Right atrium auricular region (tissue), 2 donors: ENCODE measurements at regions not wholly inside any gene's neighbourhood (a gene's known extent, or its start where the extent isn't known, plus 50 kb on each side); places are given as distances from the start of the nearest gene placed in this dataset.

ENCODE experiments used
- DNase-seq: peaks from one replicate; pipeline ENCODE4 v3.0.0-alpha.2; 2019; ENCODE audit warnings: low spot score
- H3K27ac ChIP-seq, 2 donors: fragments of 200-600 bp; sonication (generic); 1 replicate in 1 of 2; 2 replicates in 1 of 2; pipeline ENCODE4 v1.5.1; 2016 to 2019
- H3K27me3 ChIP-seq, 2 donors: fragments of 200-600 bp; sonication (generic); one replicate each; pipeline versions ENCODE4 v1.5.1 to v1.6.0; 2017 to 2019
- H3K36me3 ChIP-seq: fragments of 200-600 bp; sonication (generic); one replicate; pipeline ENCODE4 v1.5.1; 2016
- H3K4me1 ChIP-seq, 2 donors: fragments of 200-600 bp; sonication (generic); one replicate each; pipeline versions ENCODE4 v1.5.1 to v1.6.0; 2017 to 2019
- H3K4me3 ChIP-seq, 2 donors: fragments of 200-600 bp; sonication (generic); 1 replicate in 1 of 2; 2 replicates in 1 of 2; pipeline ENCODE4 v1.5.1; 2017 to 2019; ENCODE audit warnings: mild to moderate bottlenecking in 1 of 2, moderate library complexity in 1 of 2
- H3K9me3 ChIP-seq, 2 donors: fragments of 200-600 bp; sonication (generic); one replicate each; pipeline ENCODE4 v1.5.1; 2019
- CTCF ChIP-seq, 2 donors: fragments of 200-600 bp; sonication (generic); IDR thresholded peaks; one replicate each; pipeline ENCODE4 v1.5.1; 2019; ENCODE audit warnings: antibody characterized with exemption in 2 of 2

GRCh38 chr18:74023220-74023619 lies 124.4 kb downstream of the FBXO15 start:
- Histone ChIP-seq H3K27me3 (no peaks in the 10 kb centered on the region), H3K4me1 (no peaks in the 10 kb centered on the region), H3K9me3 (no peaks in the 10 kb centered on the region), H3K27ac (no peak overlapping the region), H3K4me3 (no peak overlapping the region), H3K36me3 (no peaks in the 10 kb centered on the region)
- TF ChIP-seq CTCF (IDR thresholded peaks at IDR 0.05): no peak
- no peak for DNase-seq

DNA sequence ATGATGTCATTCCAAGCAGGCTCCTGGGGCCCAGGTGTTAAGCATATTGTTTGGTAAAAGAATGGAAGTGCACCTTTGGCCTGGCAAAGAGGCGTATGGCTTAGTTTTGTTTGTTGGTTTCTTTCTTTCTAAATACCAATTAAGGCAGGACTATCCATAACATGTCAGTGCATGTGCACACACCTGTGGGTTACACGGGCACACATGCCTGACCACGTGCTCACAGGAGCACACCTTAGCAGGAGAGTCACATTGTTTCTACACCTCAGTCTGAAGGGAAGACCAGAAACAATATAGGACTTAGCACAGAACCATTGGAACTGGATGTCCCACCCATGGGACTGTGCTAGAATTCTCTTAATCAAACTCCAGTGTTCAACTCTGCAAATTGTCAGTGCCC lies 127.8 kb downstream of the FBXO15 start:
- no peaks in the 10 kb centered on the region for H3K4me1 ChIP-seq
- no peaks in the 10 kb centered on the region for H3K9me3 ChIP-seq
- no peak overlapping the region for H3K4me3 ChIP-seq
- H3K27ac ChIP-seq: no peak overlapping the region
- H3K27me3 ChIP-seq: no peaks in the 10 kb centered on the region
- no peaks in the 10 kb centered on the region for H3K36me3 ChIP-seq
- no peak for TF ChIP-seq CTCF (IDR thresholded peaks at IDR 0.05)
- DNase-seq: no peak

GRCh38 chr18:74013955-74014354 lies 133.7 kb downstream of the FBXO15 start:
- H3K36me3 ChIP-seq: no peaks in the 10 kb centered on the region
- DNase-seq: peak; percentile 69
- H3K9me3 ChIP-seq: no peaks in the 10 kb centered on the region
- H3K4me3 ChIP-seq: no peak overlapping the region
- no peak overlapping the region for H3K27ac ChIP-seq
- TF ChIP-seq CTCF (IDR thresholded peaks at IDR 0.05): no peak
- no peaks in the 10 kb centered on the region for H3K4me1 ChIP-seq
- H3K27me3 ChIP-seq: no peaks in the 10 kb centered on the region

DNA sequence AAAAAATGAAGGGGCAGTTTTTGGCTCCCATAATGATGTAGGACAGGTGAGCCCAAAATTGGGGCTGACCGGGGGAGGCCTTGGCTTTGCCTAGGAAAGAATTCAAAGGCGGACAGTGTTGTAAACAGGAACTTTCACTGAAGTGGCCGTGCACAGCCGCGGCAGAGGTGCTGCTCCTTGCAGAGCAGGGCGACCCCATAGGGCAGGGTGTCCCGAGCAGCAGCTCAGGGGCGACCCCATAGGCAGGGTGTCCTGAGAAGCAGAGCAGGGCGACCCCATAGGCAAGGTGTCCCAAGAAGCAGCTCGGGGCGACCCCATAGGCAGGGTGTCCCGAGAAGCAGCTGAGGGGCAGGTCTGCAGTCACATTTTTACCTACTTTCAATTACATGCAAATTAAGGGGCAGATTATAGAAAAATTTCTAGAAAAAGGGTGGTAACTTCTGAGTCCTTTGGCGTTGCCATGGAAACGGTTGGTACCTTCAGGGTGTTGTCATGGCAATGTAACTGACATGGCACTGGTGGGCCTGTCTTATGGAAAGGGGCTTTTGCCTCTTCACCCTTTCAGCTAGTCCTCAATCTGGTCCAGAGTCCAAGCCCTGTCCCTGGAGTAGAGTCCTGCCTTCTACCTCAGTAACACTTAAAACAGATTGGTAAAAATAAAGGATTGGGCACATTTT lies 134.5 kb downstream of the FBXO15 start:
- no peaks in the 10 kb centered on the region for H3K36me3 ChIP-seq
- TF ChIP-seq CTCF (IDR thresholded peaks at IDR 0.05): no peak
- H3K9me3 ChIP-seq: no peaks in the 10 kb centered on the region
- no peak overlapping the region for H3K27ac ChIP-seq
- no peak for DNase-seq
- no peaks in the 10 kb centered on the region for H3K27me3 ChIP-seq
- no peak overlapping the region for H3K4me3 ChIP-seq
- no peaks in the 10 kb centered on the region for H3K4me1 ChIP-seq

- DNase-seq: no peak
- H3K4me3 ChIP-seq: no peak overlapping the region
- no peaks in the 10 kb centered on the region for H3K27me3 ChIP-seq
- no peak for TF ChIP-seq CTCF (IDR thresholded peaks at IDR 0.05)
- no peaks in the 10 kb centered on the region for H3K4me1 ChIP-seq
- H3K27ac ChIP-seq: no peak overlapping the region
- H3K9me3 ChIP-seq: no peaks in the 10 kb centered on the region
- H3K36me3 ChIP-seq: no peaks in the 10 kb centered on the region
Measured at GRCh38 chr18:74006143-74006542, 141.5 kb downstream of the FBXO15 start.
